HepG2 (cell line): ENCODE measurements at regions not wholly inside any gene's neighbourhood (a gene's known extent, or its start where the extent isn't known, plus 50 kb on each side); places are given as distances from the start of the nearest gene placed in this dataset.

ENCODE experiments used
- ATAC-seq: fragments of 200-7000 bp; cut with Tn5 transposase; 3 replicates; pipeline ENCODE4 v1.9.1; 2020; ENCODE audit warnings: mild to moderate bottlenecking, moderate library complexity
- BruUV-seq: library from RNA; stranded (reverse); fragments of 400-500 nt; replicated peaks from 2 replicates; lab custom pipeline; 2021; lab: Mats Ljungman, UMichigan
- CTCF ChIA-PET: fragments of 300-600 bp; formaldehyde crosslinking; extraction: SDS; loops from one replicate; lab custom pipeline; 2021; ENCODE audit warnings: low total read pairs, inconsistent platforms, low intra/inter-chr PET ratio; lab: Yijun Ruan, JAX
- POLR2A ChIA-PET: fragments of 350-600 bp; sonication (Branson Sonifier 250); formaldehyde crosslinking; loops from one replicate; lab custom pipeline; 2020; ENCODE audit warnings: antibody characterized with exemption, inconsistent platforms; lab: Yijun Ruan, JAX
- DNase-seq: peaks from one replicate; pipeline ENCODE4 v3.0.0-alpha.2; 2015; ENCODE audit warnings: low spot score
- FAIRE-seq: peaks from 3 replicates; lab custom pipeline; 2011; peaks lifted over from hg19 to GRCh38; lab: Jason Lieb, UNC
- H2AFZ ChIP-seq: one replicate; pipeline ENCODE4 v1.6.1; 2011; ENCODE audit warnings: low read length, inconsistent platforms
- H3K27ac ChIP-seq: fragments of 300-600 bp; 3 replicates; pipeline ENCODE4 v1.8.0; 2011; ENCODE audit warnings: mixed run types, mild to moderate bottlenecking, mixed read lengths, low read length, inconsistent platforms; ENCODE audit not compliant: insufficient read depth; ENCODE audit errors: extremely low read length
- H3K27me3 ChIP-seq, 2 experiments: fragments of 200-600 bp in 1 of 2; 2 replicates in 1 of 2; 3 replicates in 1 of 2; pipeline versions ENCODE4 v1.6.0 to v1.8.0; 2011; ENCODE audit warnings: low read length in 2 of 2, mild to moderate bottlenecking in 2 of 2, moderate library complexity in 2 of 2, inconsistent platforms in 1 of 2; ENCODE audit not compliant: insufficient read depth in 2 of 2, control insufficient read depth in 1 of 2
- H3K36me3 ChIP-seq, 2 experiments: fragments of 200-600 bp in 1 of 2; replicated peaks in 1 of 2; 2 replicates in 1 of 2; 3 replicates in 1 of 2; pipeline versions ENCODE4 v1.5.1 to v1.8.0; 2011; ENCODE audit warnings: low read length in 2 of 2, inconsistent platforms in 1 of 2; ENCODE audit not compliant: insufficient read depth in 2 of 2, control insufficient read depth in 1 of 2
- H3K4me1 ChIP-seq: 2 replicates; pipeline ENCODE4 v1.5.1; 2012; ENCODE audit warnings: low read length, inconsistent platforms; ENCODE audit not compliant: insufficient read depth
- H3K4me2 ChIP-seq: 2 replicates; pipeline ENCODE4 v1.6.0; 2011; ENCODE audit warnings: low read depth, low read length, inconsistent platforms
- H3K4me3 ChIP-seq, 3 experiments: fragments of 200-600 bp in 1 of 3; sonication (generic), shearing (Covaris generic) in 1 of 3; replicated peaks in 1 of 3; 2 replicates each; pipeline ENCODE4 v1.5.1; 2011 to 2016; ENCODE audit warnings: low read length in 3 of 3, inconsistent platforms in 2 of 3, low read depth in 2 of 3, mild to moderate bottlenecking in 2 of 3, control low read depth in 1 of 3, mixed read lengths in 1 of 3; ENCODE audit not compliant: insufficient read depth in 1 of 3
- H3K79me2 ChIP-seq: one replicate; pipeline ENCODE4 v1.6.1; 2011; ENCODE audit warnings: low read length, inconsistent platforms; ENCODE audit not compliant: insufficient read depth
- H3K9ac ChIP-seq: 2 replicates; pipeline ENCODE4 v1.6.0; 2011; ENCODE audit warnings: mild to moderate bottlenecking, low read depth, low read length, inconsistent platforms; ENCODE audit not compliant: insufficient read depth
- H3K9me3 ChIP-seq: 2 replicates; pipeline ENCODE4 v1.5.1; 2012; ENCODE audit warnings: mild to moderate bottlenecking, low read length
- H4K20me1 ChIP-seq: 2 replicates; pipeline ENCODE4 v1.6.0; 2011; ENCODE audit warnings: inconsistent platforms, mild to moderate bottlenecking, low read length, moderate library complexity; ENCODE audit not compliant: insufficient read depth
- ATF3 ChIP-seq: sonication (generic); formaldehyde crosslinking; IDR thresholded peaks from 2 replicates; pipeline ENCODE4 v1.4.0; 2020; ENCODE audit warnings: missing genetic modification reagents
- FOXK2 ChIP-seq: fragments of 450-650 bp; IDR thresholded peaks from 2 replicates; pipeline ENCODE4 v1.6.1; 2016
- GZF1 ChIP-seq: sonication (generic); formaldehyde crosslinking; IDR thresholded peaks from 2 replicates; pipeline ENCODE4 v1.5.1; 2020; ENCODE audit warnings: mild to moderate bottlenecking, missing genetic modification reagents
- HNF4G ChIP-seq, 2 experiments: sonication (generic) in 1 of 2; formaldehyde crosslinking in 1 of 2; IDR thresholded peaks; 2 replicates each; pipeline versions ENCODE4 v1.4.0 to v1.6.1; 2011 to 2020; ENCODE audit warnings: borderline replicate concordance in 2 of 2, low read depth in 2 of 2, mild to moderate bottlenecking in 2 of 2, low read length in 1 of 2, missing genetic modification reagents in 1 of 2, moderate library complexity in 1 of 2
- RAD51 ChIP-seq: fragments of 450-650 bp; IDR thresholded peaks from 2 replicates; pipeline ENCODE4 v1.6.1; 2016; ENCODE audit warnings: borderline replicate concordance
- RFXANK ChIP-seq: IDR thresholded peaks from 2 replicates; pipeline ENCODE4 v1.6.1; 2016
- ZBTB20 ChIP-seq: sonication (generic); formaldehyde crosslinking; IDR thresholded peaks from 2 replicates; pipeline ENCODE4 v1.8.1; 2023; ENCODE audit warnings: missing genetic modification reagents, low read depth, mild to moderate bottlenecking, borderline replicate concordance
- ZNF292 ChIP-seq: sonication (generic); formaldehyde crosslinking; IDR thresholded peaks from 2 replicates; pipeline ENCODE4 v1.8.1; 2022; ENCODE audit warnings: mild to moderate bottlenecking, low read depth, missing genetic modification reagents, borderline replicate concordance
- ZNF350 ChIP-seq: sonication (generic); formaldehyde crosslinking; IDR thresholded peaks from 2 replicates; pipeline ENCODE4 v1.4.0; 2020; ENCODE audit warnings: mild to moderate bottlenecking, low read depth, missing genetic modification reagents, borderline replicate concordance
- ZNF510 ChIP-seq: sonication (generic); formaldehyde crosslinking; IDR thresholded peaks from 2 replicates; pipeline ENCODE4 v1.4.0; 2020; ENCODE audit warnings: low read depth, mild to moderate bottlenecking, missing genetic modification reagents
- ZNF576 ChIP-seq: sonication (generic); formaldehyde crosslinking; IDR thresholded peaks from 2 replicates; pipeline ENCODE4 v1.4.0; 2020; ENCODE audit warnings: mild to moderate bottlenecking, missing genetic modification reagents
- ZNF776 ChIP-seq: sonication (generic); formaldehyde crosslinking; IDR thresholded peaks from 2 replicates; pipeline ENCODE4 v1.4.0; 2020; ENCODE audit warnings: mild to moderate bottlenecking, missing genetic modification reagents
- ZSCAN29 ChIP-seq: sonication (generic); formaldehyde crosslinking; conservative IDR thresholded peaks from 2 replicates; pipeline ENCODE4 v1.4.0; 2020; ENCODE audit warnings: mild to moderate bottlenecking, missing genetic modification reagents
- WGBS: methylation state at CpG from one replicate; pipeline ENCODE4 v1.1.6; 2017; ENCODE audit warnings: low lambda C conversion rate; 5-methylcytosine and 5-hydroxymethylcytosine counted together
- in situ Hi-C: cut with HindIII; loops from 2 replicates; pipeline ENCODE4 v1.10.0; 2017; ENCODE audit warnings: low pct_unique_long_range_greater_than_20kb; ENCODE audit not compliant: extremely low pct_ligation_motif_present
- intact Hi-C: fragments of 100-400 bp; cut with micrococcal nuclease; formaldehyde crosslinking; loops from one replicate; pipeline ENCODE4 v1.10.0; 2022; ENCODE audit not compliant: unreplicated experiment

- Histone ChIP-seq H2AFZ (no peak overlapping the region), H3K9ac (no peak overlapping the region), H3K4me3 (no peak overlapping the region), H3K4me1 (peaks cover 13% of the 10 kb centered on the region; the same call in 1 of the 2 replicates), H3K27ac (no peak overlapping the region), H3K9me3 (no peaks in the 10 kb centered on the region), H3K27me3 (no peaks in the 10 kb centered on the region), H3K36me3 (no peaks in the 10 kb centered on the region), H4K20me1 (no peaks in the 10 kb centered on the region), H3K4me2 (no peak overlapping the region), H3K79me2 (no peaks in the 10 kb centered on the region)
- 100% methylated on average over 1 of the region's 3 CpGs for WGBS
- ATAC-seq (peak; percentile 49; the same call in 2 of the 3 replicates), FAIRE-seq (no peak), DNase-seq (no peak)
- no TSS peak for BruUV-seq
- in situ Hi-C loops = no loop called here
- POLR2A ChIA-PET = no interaction called here
- CTCF ChIA-PET = no interaction called here
- no peak for TF ChIP-seq HNF4G (IDR thresholded peaks at IDR 0.05; ENCODE audit: borderline replicate concordance, low read depth, low read length)
- TF ChIP-seq HNF4G (CRISPR knock-in tag; IDR thresholded peaks at IDR 0.05; ENCODE audit: borderline replicate concordance, low read depth) = no peak
- TF ChIP-seq ZNF510 = no peak
- TF ChIP-seq GZF1 (CRISPR knock-in tag) = no peak
- no peak for TF ChIP-seq ZNF576
- no peak for TF ChIP-seq ZNF292 (CRISPR knock-in tag)
- TF ChIP-seq ATF3 (CRISPR knock-in tag) = no peak
- TF ChIP-seq ZNF776 (CRISPR knock-in tag) = no peak
- TF ChIP-seq RAD51 = no peak
- no peak for TF ChIP-seq RFXANK (CRISPR knock-in tag)
- no peak for TF ChIP-seq FOXK2
- TF ChIP-seq ZSCAN29 (CRISPR knock-in tag) = no peak
- no peak for TF ChIP-seq ZBTB20 (CRISPR knock-in tag)
- TF ChIP-seq ZNF350 (CRISPR knock-in tag) = no peak
- intact Hi-C loops = no loop called here
Measured at GRCh38 chrX:68995386-68995779, 166.6 kb downstream of the EFNB1 start.
